H1 (cell line): ENCODE measurements at regions not wholly inside any gene's neighbourhood (a gene's known extent, or its start where the extent isn't known, plus 50 kb on each side); places are given as distances from the start of the nearest gene placed in this dataset.

Experiments
- CTCF ChIA-PET: fragments of 300-600 bp; sonication (Branson Sonifier 250); formaldehyde crosslinking; loops from one replicate; lab custom pipeline; 2021; ENCODE audit not compliant: partially characterized antibody; lab: Charles Lee
- POLR2A ChIA-PET: fragments of 300-600 bp; sonication (Branson Sonifier 250); formaldehyde crosslinking; loops from one replicate; lab custom pipeline; 2021; ENCODE audit warnings: inconsistent platforms; ENCODE audit not compliant: partially characterized antibody; lab: Charles Lee
- DNase-seq, 2 experiments: peaks; one replicate each; pipeline versions ENCODE4 v3.0.0 to v3.0.0-alpha.2; 2010 to 2022; ENCODE audit warnings: low spot score in 2 of 2, low read depth in 1 of 2, mixed read lengths in 1 of 2
- FAIRE-seq: peaks from 2 replicates; lab custom pipeline; 2011; peaks lifted over from hg19 to GRCh38; lab: Jason Lieb, UNC
- H2AFZ ChIP-seq: 2 replicates; pipeline ENCODE4 v1.8.1; 2012; ENCODE audit warnings: low read length, inconsistent platforms
- H2AK5ac ChIP-seq: 2 replicates; pipeline ENCODE4 v1.6.1; 2013; ENCODE audit warnings: low read depth, low read length
- H2BK120ac ChIP-seq: replicated peaks from 2 replicates; pipeline ENCODE3; 2013; ENCODE audit warnings: low read depth, low read length, inconsistent platforms
- H2BK12ac ChIP-seq: 2 replicates; pipeline ENCODE4 v1.6.1; 2013; ENCODE audit warnings: low read depth, low read length
- H2BK15ac ChIP-seq: 2 replicates; pipeline ENCODE4 v1.6.1; 2013; ENCODE audit warnings: low read length
- H2BK20ac ChIP-seq: 2 replicates; pipeline ENCODE4 v1.6.1; 2013; ENCODE audit warnings: low read length
- H2BK5ac ChIP-seq: 2 replicates; pipeline ENCODE4 v1.6.1; 2013; ENCODE audit warnings: low read depth, low read length
- H3K14ac ChIP-seq: 2 replicates; pipeline ENCODE4 v1.6.1; 2013; ENCODE audit warnings: inconsistent platforms; ENCODE audit not compliant: insufficient read length
- H3K18ac ChIP-seq: 2 replicates; pipeline ENCODE4 v1.6.1; 2013; ENCODE audit warnings: low read length; ENCODE audit errors: extremely low read depth
- H3K23ac ChIP-seq: 2 replicates; pipeline ENCODE4 v1.6.1; 2013; ENCODE audit warnings: inconsistent platforms; ENCODE audit not compliant: insufficient read length
- H3K23me2 ChIP-seq: 2 replicates; pipeline ENCODE4 v1.6.1; 2013; ENCODE audit warnings: low read depth, low read length
- H3K27ac ChIP-seq: 2 replicates; pipeline ENCODE4 v1.6.1; 2011; ENCODE audit warnings: low read depth, low read length, inconsistent platforms
- H3K27me3 ChIP-seq, 4 experiments: replicated peaks in 1 of 4; 1 replicate in 1 of 4; 2 replicates in 3 of 4; pipeline versions ENCODE4 v1.6.1 to v1.8.1; 2011 to 2013; ENCODE audit warnings: low read length in 3 of 4, mild to moderate bottlenecking in 3 of 4, inconsistent platforms in 2 of 4, mixed read lengths in 2 of 4, moderate library complexity in 1 of 4; ENCODE audit not compliant: control insufficient read depth in 3 of 4, insufficient read depth in 3 of 4; ENCODE audit errors: extremely low read depth in 1 of 4
- H3K36me3 ChIP-seq, 4 experiments: 2 replicates each; pipeline versions ENCODE4 v1.6.1 to v1.8.1; 2011 to 2013; ENCODE audit warnings: mild to moderate bottlenecking in 4 of 4, low read length in 3 of 4, moderate library complexity in 2 of 4, control low read depth in 1 of 4, inconsistent platforms in 1 of 4; ENCODE audit not compliant: insufficient read depth in 4 of 4, control insufficient read depth in 2 of 4
- H3K4ac ChIP-seq: replicated peaks from 2 replicates; pipeline ENCODE3; 2013; ENCODE audit warnings: low read length, low read depth, mixed read lengths, inconsistent platforms; ENCODE audit not compliant: insufficient read length
- H3K4me1 ChIP-seq, 4 experiments: replicated peaks in 1 of 4; 1 replicate in 1 of 4; 2 replicates in 3 of 4; pipeline versions ENCODE4 v1.6.1 to v1.8.1; 2011 to 2013; ENCODE audit warnings: low read length in 3 of 4, inconsistent platforms in 2 of 4, mixed read lengths in 1 of 4; ENCODE audit not compliant: insufficient read depth in 4 of 4, control insufficient read depth in 3 of 4
- H3K4me2 ChIP-seq, 2 experiments: 2 replicates each; pipeline versions ENCODE4 v1.6.1 to v1.8.1; 2011 to 2013; ENCODE audit warnings: low read depth in 2 of 2, low read length in 2 of 2, control low read depth in 1 of 2, inconsistent platforms in 1 of 2, mild to moderate bottlenecking in 1 of 2; ENCODE audit not compliant: insufficient read depth in 1 of 2
- H3K4me3 ChIP-seq, 4 experiments: fragments of 200-600, 300-600 bp in 1 of 4; sonication (generic), shearing (Covaris generic), sonication (Bioruptor Twin) in 1 of 4; 2 replicates each; pipeline versions ENCODE4 v1.5.1 to v1.8.1; 2011 to 2016; ENCODE audit warnings: low read length in 4 of 4, low read depth in 3 of 4, control low read depth in 2 of 4, inconsistent platforms in 2 of 4, mild to moderate bottlenecking in 2 of 4, mixed read lengths in 1 of 4, moderate library complexity in 1 of 4; ENCODE audit not compliant: insufficient read depth in 2 of 4; ENCODE audit errors: extremely low read depth in 1 of 4
- H3K56ac ChIP-seq: replicated peaks from 2 replicates; pipeline ENCODE3; 2013; ENCODE audit warnings: low read depth, mild to moderate bottlenecking, mixed read lengths, low read length, inconsistent platforms; ENCODE audit not compliant: insufficient read length
- H3K79me1 ChIP-seq: 2 replicates; pipeline ENCODE4 v1.6.1; 2013; ENCODE audit warnings: low read depth, low read length, control low read depth
- H3K79me2 ChIP-seq, 2 experiments: 2 replicates each; pipeline versions ENCODE4 v1.6.1 to v1.8.1; 2012 to 2013; ENCODE audit warnings: low read length in 2 of 2, mild to moderate bottlenecking in 2 of 2, inconsistent platforms in 1 of 2; ENCODE audit not compliant: insufficient read depth in 2 of 2, control insufficient read depth in 1 of 2
- H3K9ac ChIP-seq, 4 experiments: replicated peaks in 1 of 4; 1 replicate in 1 of 4; 2 replicates in 3 of 4; pipeline versions ENCODE4 v1.6.1 to v1.8.1; 2011 to 2013; ENCODE audit warnings: low read depth in 3 of 4, low read length in 3 of 4, control low read depth in 2 of 4, mild to moderate bottlenecking in 2 of 4, moderate library complexity in 2 of 4, inconsistent platforms in 1 of 4; ENCODE audit errors: extremely low read depth in 1 of 4
- H3K9me3 ChIP-seq, 2 experiments: 2 replicates each; pipeline versions ENCODE4 v1.6.1 to v1.8.1; 2012 to 2013; ENCODE audit warnings: mild to moderate bottlenecking in 2 of 2, moderate library complexity in 2 of 2, control low read depth in 1 of 2, inconsistent platforms in 1 of 2, low read depth in 1 of 2, low read length in 1 of 2, mixed read lengths in 1 of 2; ENCODE audit not compliant: insufficient read depth in 2 of 2
- H4K20me1 ChIP-seq, 2 experiments: replicated peaks in 1 of 2; 2 replicates each; pipeline versions ENCODE3 to v1.8.1; 2011 to 2013; ENCODE audit warnings: inconsistent platforms in 2 of 2, low read length in 2 of 2, mild to moderate bottlenecking in 1 of 2; ENCODE audit not compliant: insufficient read depth in 2 of 2, control insufficient read depth in 1 of 2
- H4K5ac ChIP-seq: 2 replicates; pipeline ENCODE4 v1.6.1; 2013; ENCODE audit warnings: low read length, low read depth, mixed read lengths, inconsistent platforms; ENCODE audit not compliant: insufficient read length
- H4K8ac ChIP-seq: 2 replicates; pipeline ENCODE4 v1.8.0; 2013; ENCODE audit warnings: mild to moderate bottlenecking, moderate library complexity, low read length, inconsistent platforms; ENCODE audit not compliant: insufficient read depth; ENCODE audit errors: extremely low read depth
- H4K91ac ChIP-seq: replicated peaks from 2 replicates; pipeline ENCODE3; 2013; ENCODE audit warnings: low read length, mixed read lengths, inconsistent platforms; ENCODE audit not compliant: insufficient read length
- CREB1 ChIP-seq: IDR thresholded peaks from 2 replicates; pipeline ENCODE4 v1.6.1; 2012; ENCODE audit warnings: inconsistent platforms
- EZH2 ChIP-seq: fragments of 200-600 bp; sonication (generic); IDR thresholded peaks from 2 replicates; pipeline ENCODE4 v1.7.1; 2012; ENCODE audit warnings: low read depth, mild to moderate bottlenecking, moderate library complexity, low read length, inconsistent platforms; ENCODE audit not compliant: severe bottlenecking
- JUN ChIP-seq: IDR thresholded peaks from 2 replicates; pipeline ENCODE4 v1.6.1; 2011; ENCODE audit warnings: low read depth, mild to moderate bottlenecking, improper control_type of control experiment, low read length
- SIRT6 ChIP-seq: IDR thresholded peaks from one replicate; pipeline ENCODE4 v1.7.1; 2012; ENCODE audit warnings: low read length, inconsistent platforms
- SP2 ChIP-seq: IDR thresholded peaks from 2 replicates; pipeline ENCODE4 v1.6.1; 2012; ENCODE audit warnings: mild to moderate bottlenecking, low read length, inconsistent platforms
- TAF7 ChIP-seq: optimal IDR thresholded peaks from 2 replicates; pipeline ENCODE3; 2011; ENCODE audit warnings: low read depth, mild to moderate bottlenecking, inconsistent platforms, low read length, moderate library complexity, borderline replicate concordance
- TCF12 ChIP-seq: IDR thresholded peaks from 2 replicates; pipeline ENCODE4 v1.6.1; 2011; ENCODE audit warnings: low read depth, mild to moderate bottlenecking, low read length
- YY1 ChIP-seq: IDR thresholded peaks from 2 replicates; pipeline ENCODE4 v1.6.1; 2011; ENCODE audit warnings: low read depth, mild to moderate bottlenecking, low read length
- WGBS, 2 experiments: shearing (Covaris generic) in 1 of 2; methylation state at CpG; one replicate each; pipeline versions ENCODE4 v1.1.6 to v1.1.7; 2013 to 2015; ENCODE audit warnings: low lambda C conversion rate in 2 of 2, mixed read lengths in 2 of 2, inconsistent platforms in 1 of 2, low coverage in 1 of 2, missing lambda C conversion rate in 1 of 2; ENCODE audit not compliant: insufficient replicate concordance in 2 of 2, insufficient coverage in 1 of 2, insufficient read length in 1 of 2; ENCODE audit errors: extremely low coverage in 1 of 2, missing lambda C conversion rate in 1 of 2; 5-methylcytosine and 5-hydroxymethylcytosine counted together

- FAIRE-seq, result no peak
- Histone ChIP-seq H4K5ac (no peak overlapping the region), H3K18ac (no peak overlapping the region), H2AFZ (peak overlapping the region; percentile 15; the same call in 1 of the 2 replicates), H4K20me1 (no peaks in the 10 kb centered on the region), H3K4me3 (no peak overlapping the region), H4K91ac (no peak overlapping the region), H3K79me2 (no peaks in the 10 kb centered on the region), H3K4me2 (no peak overlapping the region), H3K56ac (no peak overlapping the region), H2BK12ac (no peak overlapping the region), H3K27me3 (no peaks in the 10 kb centered on the region), H3K4ac (no peak overlapping the region), H2BK5ac (0 out of 2 replicates have a peak overlapping the region, but pooled peaks have one; percentile 69), H3K9ac (no peak overlapping the region), H3K23ac (no peak overlapping the region), H3K23me2 (no peaks in the 10 kb centered on the region; the same call in 1 of the 2 replicates), H2BK120ac (no peak overlapping the region), H2AK5ac (no peak overlapping the region), H2BK20ac (no peak overlapping the region), H3K36me3 (no peaks in the 10 kb centered on the region), H2BK15ac (no peak overlapping the region), H3K14ac (no peak overlapping the region), H3K9me3 (peaks cover 2 to 11% of the 10 kb centered on the region in 2 experiments; a peak in 3 of 4 replicates), H3K27ac (peak overlapping the region; percentile 35; the same call in 1 of the 2 replicates), H3K79me1 (no peaks in the 10 kb centered on the region), H3K4me1 (peaks cover 10 to 26% (median 16%) of the 10 kb centered on the region in 4 experiments; a peak in 6 of 7 replicates), H4K8ac (no peak overlapping the region)
- ChIA-PET POLR2A (interaction anchor here (1.2 to 1.3 kb wide), 2 partner anchors 17 to 418 kb away, joined by 3 to 4 read pairs; partner anchors contain the start of gene ADAM10), CTCF (interaction anchor here (0.7 to 2.5 kb wide), 3 partner anchors 22 to 1509 kb away, joined by 3 to 14 read pairs (median 3); no protein-coding TSS in a partner anchor)
- TF ChIP-seq TCF12 (no peak), JUN (no peak), YY1 (no peak), TAF7 (no peak), SIRT6 (no peak), SP2 (no peak), EZH2 (no peak), CREB1 (no peak)
- DNase-seq, result no peak
- 75% methylated on average over 2 of the region's 2 CpGs; no CpG with 5 or more reads in 1 of the 2 experiments for WGBS, 2 experiments
These were observed 100.3 kb upstream of the LIPC start for GRCh38 chr15:58331560-58331912.
